ENCODE measurements at regions not wholly inside any gene's neighbourhood (a gene's known extent, or its start where the extent isn't known, plus 50 kb on each side); places are given as distances from the start of the nearest gene placed in this dataset.

GRCh38 chr6:120005292-120005976 lies 655.9 kb upstream of the MAN1A1 start:
- Histone ChIP-seq H3K23ac (ENCODE audit: low read depth, low read length) (no peak overlapping the region), H2AFZ (replicated peaks; ENCODE audit: low read length, poor library complexity) (no peak overlapping the region), H3K9me3 (ENCODE audit: control insufficient read depth, insufficient read depth, low read length) (no peaks in the 10 kb centered on the region), H3K27ac (ENCODE audit: insufficient read depth, low read length) (no peak overlapping the region), H3K36me3 (ENCODE audit: control insufficient read depth, insufficient read depth, low read length) (no peaks in the 10 kb centered on the region), H3K14ac (replicated peaks; ENCODE audit: low read depth, low read length) (no peak overlapping the region), H3K9ac (ENCODE audit: low read depth, low read length) (no peak overlapping the region), H3K4me1 (ENCODE audit: control insufficient read depth, insufficient read depth, low read length) (no peaks in the 10 kb centered on the region), H2AK9ac (replicated peaks; ENCODE audit: low read depth, low read length, poor library complexity) (no peak overlapping the region), H4K8ac (ENCODE audit: low read depth in 2 of 2, low read length in 2 of 2) (no peak overlapping the region), H3K4me3 (ENCODE audit: insufficient read depth, low read depth, low read length) (no peak overlapping the region), H2BK5ac (ENCODE audit: low read depth, low read length, poor library complexity, severe bottlenecking) (no peak overlapping the region), H3K9me1 (ENCODE audit: insufficient read depth, low read length) (no peaks in the 10 kb centered on the region), H3K56ac (ENCODE audit: extremely low read depth, insufficient read depth, low read length) (no peak overlapping the region), H4K91ac (ENCODE audit: insufficient read depth, low read depth, low read length) (no peak overlapping the region), H2BK15ac (ENCODE audit: low read depth, low read length) (no peak overlapping the region), H3K4ac (ENCODE audit: low read depth, low read length) (no peak overlapping the region), H4K5ac (ENCODE audit: low read depth, low read length) (no peak overlapping the region), H3K4me2 (ENCODE audit: low read depth, low read length) (no peak overlapping the region), H2BK120ac (ENCODE audit: low read depth, low read length) (no peak overlapping the region), H4K20me1 (ENCODE audit: insufficient read depth, low read length) (no peaks in the 10 kb centered on the region), H3K27me3 (ENCODE audit: control insufficient read depth, insufficient read depth, low read length) (no peaks in the 10 kb centered on the region), H3K79me1 (ENCODE audit: low read depth in 1 of 2, low read length in 2 of 2) (no peaks in the 10 kb centered on the region), H2BK20ac (ENCODE audit: low read depth, low read length) (no peak overlapping the region), H2AK5ac (ENCODE audit: low read depth, low read length) (no peak overlapping the region), H3K18ac (ENCODE audit: low read depth, low read length) (no peak overlapping the region)
- CTCF ChIA-PET = no interaction called here
- no peak for TF ChIP-seq RAD21 (IDR thresholded peaks at IDR 0.05; ENCODE audit: low read length)
- no peak for TF ChIP-seq CHD1 (IDR thresholded peaks at IDR 0.05; ENCODE audit: low read depth, low read length)
- no peak for TF ChIP-seq SMC3 (IDR thresholded peaks at IDR 0.05; ENCODE audit: low read depth, low read length)
- no peak for TF ChIP-seq CTCF (conservative IDR thresholded peaks at IDR 0.05; ENCODE audit: low read depth, low read length)
- TF ChIP-seq RFX5 (IDR thresholded peaks at IDR 0.05; ENCODE audit: low read depth, low read length) = no peak
- TF ChIP-seq MAFK (IDR thresholded peaks at IDR 0.05; ENCODE audit: low read depth, low read length) = no peak
- TF ChIP-seq MXI1 (IDR thresholded peaks at IDR 0.05; ENCODE audit: borderline replicate concordance, low read depth, low read length) = no peak
- no peak for TF ChIP-seq FOS (IDR thresholded peaks at IDR 0.05; ENCODE audit: low read depth, low read length)
- no peak for TF ChIP-seq USF2 (IDR thresholded peaks at IDR 0.05; ENCODE audit: low read depth, low read length)
- TF ChIP-seq BHLHE40 (IDR thresholded peaks at IDR 0.05; ENCODE audit: low read depth, low read length) = no peak
- TF ChIP-seq RCOR1 (IDR thresholded peaks at IDR 0.05; ENCODE audit: insufficient replicate concordance, low read length) = no peak
- no peak for TF ChIP-seq CEBPB (IDR thresholded peaks at IDR 0.05; ENCODE audit: low read depth, low read length)
- WGBS, 2 experiments (ENCODE audit: extremely low coverage in 2 of 2, insufficient read length in 1 of 2) = 100% methylated on average over 1 of the region's 12 CpGs; no CpG with 5 or more reads in 1 of the 2 experiments
- dilution Hi-C loops (cut with HindIII; ENCODE audit: low sequenced_read_pairs, unreplicated experiment) = no loop called here
- BruUV-seq (replicated peaks) = no TSS peak
- POLR2A ChIA-PET (ENCODE audit: unreplicated experiment) = no interaction called here
- in situ Hi-C loops (cut with MboI; ENCODE audit: low sequenced_read_pairs) = no loop called here
- DNase-seq (no peak), ATAC-seq (ENCODE audit: low read depth) (no peak)
- intact Hi-C loops (cut with micrococcal nuclease) = no loop called here

Measured in IMR-90 (cell line).